Fibroblast of skin of left biceps (primary cell): ENCODE measurements at regions not wholly inside any gene's neighbourhood (a gene's known extent, or its start where the extent isn't known, plus 50 kb on each side); places are given as distances from the start of the nearest gene placed in this dataset.

ENCODE experiments used
- DNase-seq, 2 experiments: peaks; one replicate each; pipeline ENCODE4 v3.0.0-alpha.2; 2013; ENCODE audit warnings: low read depth in 2 of 2

DNA sequence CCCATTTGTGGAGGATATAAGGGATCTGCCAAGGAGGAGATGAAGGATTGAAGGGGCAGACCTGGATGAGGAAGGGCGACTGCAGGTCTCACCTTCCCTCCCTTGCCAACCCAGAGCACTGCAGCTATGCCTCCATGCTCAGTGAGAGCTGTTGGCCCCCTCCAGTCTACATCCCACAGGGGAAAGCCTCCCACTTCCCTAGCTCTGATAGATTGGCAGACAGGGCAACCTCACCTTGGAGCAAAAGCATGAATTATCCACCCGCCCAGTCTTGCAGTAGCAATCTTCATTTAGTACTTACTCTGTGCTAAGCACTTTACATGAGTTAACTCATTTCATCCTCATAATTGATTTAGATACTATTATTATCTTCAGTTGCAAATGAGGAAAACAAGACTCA, 70.4 kb upstream of the SMNDC1 start:
- no peak for DNase-seq

DNA sequence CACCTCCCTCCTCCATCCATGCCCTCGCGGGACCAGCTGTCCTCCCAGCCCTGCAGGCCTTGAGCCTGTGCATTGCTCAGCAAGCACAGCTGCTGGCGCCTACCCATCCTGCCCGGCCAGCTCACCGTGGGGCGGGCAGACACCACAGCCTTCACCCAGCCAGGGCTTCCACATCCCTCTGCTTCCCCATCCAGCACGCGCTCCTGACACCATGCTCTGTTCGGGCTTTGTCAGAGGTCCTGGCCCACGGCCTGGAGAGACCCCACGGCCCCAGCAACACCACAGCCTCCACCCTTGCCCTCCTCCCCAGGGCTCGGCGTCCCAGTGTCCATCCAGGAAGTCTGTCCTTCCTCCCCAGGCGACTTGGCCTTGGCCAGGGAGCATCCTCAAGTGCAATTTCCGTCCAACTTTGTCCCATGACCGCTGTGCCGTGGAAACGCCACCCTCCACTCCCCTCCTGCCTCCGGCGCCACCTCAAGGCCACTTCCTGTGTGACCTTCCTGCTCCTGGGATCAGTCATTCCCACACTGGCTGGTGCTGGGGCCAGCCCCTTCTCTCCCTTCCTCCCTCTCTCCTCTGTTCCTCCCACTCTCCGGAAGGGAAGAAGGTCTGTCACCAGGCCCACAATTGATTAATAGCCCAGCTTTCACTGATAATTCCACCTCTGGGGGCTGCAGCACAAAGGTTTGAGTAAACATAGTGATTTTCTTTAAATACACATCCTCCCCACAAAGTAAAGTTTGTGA, 71.5 kb upstream of the SMNDC1 start:
- no peak for DNase-seq

DNA sequence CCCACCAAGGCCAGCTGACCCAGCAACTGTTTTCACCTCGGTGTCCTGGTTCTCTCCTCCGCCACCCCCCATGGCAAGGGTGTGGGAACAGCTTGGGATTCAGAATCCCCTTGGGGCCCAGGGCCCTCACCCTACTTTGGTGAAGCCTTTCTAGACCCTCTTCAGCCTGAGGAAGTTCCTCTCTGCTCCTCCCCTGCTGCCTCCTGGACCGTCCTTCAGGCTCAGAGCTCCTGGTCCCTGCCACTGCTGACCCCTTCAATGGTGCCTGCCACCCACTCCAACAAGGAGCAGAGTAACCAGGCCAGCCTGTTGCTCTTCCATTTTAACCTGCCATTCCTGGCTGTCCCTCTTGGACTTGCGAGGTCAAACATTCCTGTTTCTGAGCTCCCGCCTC, 72.0 kb upstream of the SMNDC1 start:
- DNase-seq: no peak

DNA sequence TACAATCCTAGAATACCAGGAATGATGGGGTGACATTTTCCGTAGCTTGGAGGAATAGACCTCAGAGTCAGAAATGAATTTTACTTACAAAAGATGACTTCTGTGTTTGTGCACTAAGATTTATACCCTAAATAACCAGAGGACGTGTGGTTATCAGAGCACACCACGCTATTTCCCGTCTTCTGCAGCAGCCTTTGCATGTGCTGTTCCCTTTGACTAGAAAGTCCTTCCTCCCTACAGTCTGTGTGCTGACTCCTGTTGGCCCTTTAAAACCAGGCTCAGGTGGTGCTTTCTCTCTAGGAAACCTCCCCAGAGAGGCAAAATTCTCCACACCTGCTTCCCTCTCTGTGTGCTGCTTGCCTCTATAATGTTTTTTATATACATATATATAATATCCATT, 73.3 kb upstream of the SMNDC1 start:
- no peak for DNase-seq

DNA sequence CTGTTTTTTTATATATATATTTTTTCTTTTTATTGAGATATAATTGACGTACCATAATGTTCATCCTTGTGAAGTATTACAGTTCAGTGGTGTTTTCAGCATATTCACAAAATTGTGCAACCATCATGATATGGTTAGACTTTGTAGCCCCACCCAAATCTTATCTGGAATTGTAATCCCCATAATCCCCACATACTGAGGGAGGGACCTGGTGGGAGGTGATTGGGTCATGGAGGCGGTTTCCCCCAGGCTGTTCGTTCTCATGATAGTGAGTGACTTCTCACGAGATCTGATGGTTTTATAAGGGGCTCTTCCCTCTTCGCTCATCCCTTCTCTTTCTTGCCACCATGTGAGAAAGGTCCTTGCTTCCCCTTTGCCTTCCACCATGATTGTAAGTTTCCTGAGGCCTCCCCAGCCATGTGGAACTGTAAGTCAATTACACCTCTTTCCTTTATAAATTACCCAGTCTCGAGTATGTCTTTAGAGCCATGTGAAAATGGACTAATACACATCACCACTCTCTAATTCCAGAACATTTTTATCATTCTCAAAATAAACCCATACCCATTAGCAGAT, 73.9 kb upstream of the SMNDC1 start:
- DNase-seq: no peak

DNA sequence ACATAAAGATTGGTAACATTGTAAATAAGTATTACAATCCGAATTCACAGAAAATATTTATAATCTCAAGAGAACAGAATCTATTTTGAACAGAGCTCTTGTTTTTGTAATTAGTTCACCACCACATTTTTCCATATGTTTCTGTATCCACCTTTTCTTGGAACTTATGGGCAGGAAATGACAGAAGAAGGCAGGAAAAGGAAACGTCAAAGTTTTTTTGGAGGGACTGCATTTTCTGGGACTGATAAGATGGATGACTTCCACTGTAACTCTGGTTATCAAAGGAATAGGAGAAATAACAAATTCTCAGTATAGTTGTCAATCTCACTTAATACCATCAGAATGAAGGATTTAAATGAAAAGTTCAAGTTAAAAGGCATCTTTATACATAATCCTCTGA, 75.1 kb upstream of the SMNDC1 start:
- DNase-seq: no peak

DNA sequence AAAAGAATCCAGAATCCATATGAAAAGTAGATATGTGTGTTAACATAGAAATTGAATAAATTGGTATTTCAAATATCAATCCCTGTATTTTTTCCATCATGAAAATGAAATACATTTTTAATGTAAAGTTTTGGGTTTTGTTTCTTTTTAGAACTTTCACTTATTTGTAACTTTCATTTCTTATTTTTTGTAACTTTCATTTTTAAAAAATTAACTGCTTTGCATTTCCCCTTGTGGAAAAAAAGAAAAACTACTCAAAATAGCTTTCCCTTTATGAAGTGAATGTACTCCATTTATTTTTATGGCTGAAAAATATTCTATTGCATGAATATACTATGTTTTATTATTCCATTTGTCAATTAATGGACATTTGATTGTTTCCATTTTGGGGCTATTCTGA, 75.6 kb upstream of the SMNDC1 start:
- no peak for DNase-seq

DNA sequence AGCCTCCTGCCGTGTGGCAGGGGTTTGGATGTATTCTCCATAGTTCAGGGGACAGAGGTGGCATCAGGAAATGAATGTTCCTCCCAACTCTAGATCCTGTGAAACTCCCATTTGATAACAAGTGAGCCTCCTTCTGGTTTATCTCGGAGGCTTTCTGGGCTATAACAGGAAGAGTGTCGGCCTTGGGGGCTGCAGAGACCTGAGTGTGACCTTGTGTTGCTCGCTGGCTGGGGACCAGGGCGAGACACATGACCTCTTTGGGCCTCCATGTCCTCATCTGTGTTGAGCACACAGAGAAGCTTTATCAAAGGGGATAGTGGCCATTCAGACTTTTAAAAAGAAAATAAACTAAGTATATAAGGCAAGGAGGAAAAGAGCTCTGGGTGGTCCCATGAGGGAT, 78.0 kb upstream of the SMNDC1 start:
- no peak for DNase-seq

DNA sequence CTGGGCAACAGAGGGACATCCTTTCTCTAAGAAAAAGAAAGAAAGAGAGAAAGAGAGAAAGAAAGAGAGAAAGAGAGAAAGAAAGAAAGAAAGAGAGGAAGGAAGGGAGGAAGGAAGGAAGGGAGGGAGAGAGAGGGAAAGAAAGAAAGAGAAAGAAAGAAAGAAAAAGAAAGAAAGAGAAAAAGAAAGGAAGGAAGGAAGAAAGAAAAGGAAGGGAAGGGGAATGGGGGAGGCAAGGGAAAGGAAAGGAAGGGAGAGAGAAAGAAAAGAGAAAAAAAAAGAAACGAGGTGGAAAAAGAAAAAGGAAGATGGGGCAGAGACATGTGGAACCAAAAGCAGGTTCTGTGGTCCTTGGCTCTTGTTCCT, 82.9 kb upstream of the SMNDC1 start:
- DNase-seq: no peak

DNA sequence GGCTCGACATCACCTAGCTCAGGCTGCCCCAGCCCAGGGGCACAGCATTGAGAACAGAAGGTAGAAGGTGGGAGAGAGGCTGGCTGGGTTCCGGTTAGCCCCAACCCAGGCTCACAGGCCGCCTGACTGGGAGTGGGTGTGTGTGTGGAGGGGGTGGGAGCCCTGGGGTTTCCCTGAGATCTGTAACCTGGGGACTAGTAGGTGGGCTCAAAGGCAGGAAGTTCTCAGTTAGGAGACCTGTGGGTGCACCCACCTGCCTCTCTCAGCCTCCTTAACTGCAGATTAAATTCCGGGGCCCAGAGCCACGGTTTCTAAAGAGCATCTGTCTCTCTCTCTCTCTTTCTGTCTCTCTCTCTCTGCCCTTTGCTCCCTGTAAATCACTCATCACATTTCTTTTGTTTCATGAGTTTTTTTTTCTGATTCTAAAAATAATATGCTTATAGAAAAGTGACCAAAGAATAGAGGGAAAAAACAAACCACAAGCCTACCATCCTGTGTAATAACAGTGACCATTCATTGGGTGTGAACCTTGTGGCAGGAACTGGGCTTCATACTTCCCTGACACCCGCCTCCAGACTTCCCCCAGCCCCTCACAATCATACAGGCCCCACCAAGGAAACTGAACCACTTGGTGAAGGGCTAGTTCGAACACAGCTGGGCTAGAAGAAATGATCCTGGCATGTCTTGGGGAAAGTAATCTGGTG, 83.4 kb upstream of the SMNDC1 start:
- no peak for DNase-seq

DNA sequence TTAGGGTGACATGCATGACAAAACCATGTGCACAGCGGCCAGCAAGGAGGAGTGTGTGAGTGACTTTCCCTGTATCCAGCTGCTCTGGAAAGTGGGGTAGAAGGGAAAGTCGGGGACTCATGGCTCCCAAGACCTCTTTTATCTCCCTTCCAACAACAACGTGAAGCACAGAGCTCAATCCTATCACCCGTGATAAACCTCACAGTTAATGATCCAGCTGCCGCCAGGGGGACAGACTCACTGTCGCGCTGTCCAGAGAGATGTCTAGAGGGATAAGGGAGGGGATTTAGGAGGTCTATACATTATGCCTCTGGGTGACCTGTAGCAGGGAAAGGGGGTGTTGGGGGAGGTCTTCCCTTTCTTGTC, 84.0 kb upstream of the SMNDC1 start:
- DNase-seq: no peak

DNA sequence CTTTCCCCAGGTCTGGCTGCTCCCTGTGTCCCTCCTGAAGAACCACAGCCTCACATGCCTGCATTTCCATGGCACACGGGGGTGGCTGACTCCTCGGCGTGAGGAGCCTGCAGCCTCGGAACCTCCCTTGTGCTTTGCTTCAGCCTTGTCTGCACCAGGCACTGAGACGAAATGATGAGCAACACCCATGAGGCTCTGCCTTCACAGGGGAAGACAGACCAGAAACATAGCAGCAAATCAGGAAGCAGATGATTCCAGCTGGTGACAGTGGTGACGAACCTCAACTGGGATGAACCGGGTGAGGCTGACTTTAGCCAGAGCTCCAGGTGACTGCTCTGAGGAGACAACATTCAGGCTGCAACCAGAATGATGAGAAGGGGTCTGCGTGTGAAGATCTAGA, 84.5 kb upstream of the SMNDC1 start:
- no peak for DNase-seq

DNA sequence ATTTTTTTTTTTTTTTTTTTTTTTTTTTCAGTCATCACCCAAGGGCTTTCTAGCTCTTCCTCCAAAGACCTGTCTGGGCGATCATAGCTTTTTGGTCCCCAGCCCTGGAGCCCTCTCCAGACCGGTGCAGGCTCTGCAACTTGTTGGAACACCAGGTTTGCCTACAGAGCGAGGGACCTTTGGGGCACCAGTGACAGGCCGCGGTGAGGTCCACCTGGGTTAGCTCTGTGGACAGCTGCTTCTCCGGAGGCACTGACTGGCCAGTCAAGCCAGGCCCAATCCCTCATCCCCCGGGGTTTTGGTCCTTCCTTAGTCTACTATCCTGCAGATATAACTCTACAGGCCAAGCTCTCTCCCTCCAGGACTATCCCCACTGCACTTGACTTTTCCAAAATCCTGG, 86.8 kb upstream of the SMNDC1 start:
- no peak for DNase-seq

DNA sequence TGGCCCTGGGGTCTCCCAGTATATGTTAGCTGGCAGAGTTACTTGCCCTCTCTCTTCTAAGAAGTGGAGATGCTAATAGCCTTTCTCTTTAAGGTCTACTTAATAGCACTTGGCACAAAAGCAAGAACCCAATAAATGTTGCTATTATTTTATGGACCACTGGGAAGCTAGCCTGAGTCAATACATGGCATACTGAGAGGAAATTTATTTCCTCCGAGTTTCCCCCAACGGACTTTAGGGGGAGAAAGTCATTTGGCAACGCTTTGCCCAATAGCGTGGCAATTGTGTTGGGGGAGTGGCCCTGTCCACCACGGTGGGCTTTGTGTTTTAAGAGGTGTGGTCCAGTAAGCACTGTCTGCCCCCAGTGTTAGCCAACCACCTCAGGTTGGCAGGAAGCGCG, 87.4 kb upstream of the SMNDC1 start:
- no peak for DNase-seq

DNA sequence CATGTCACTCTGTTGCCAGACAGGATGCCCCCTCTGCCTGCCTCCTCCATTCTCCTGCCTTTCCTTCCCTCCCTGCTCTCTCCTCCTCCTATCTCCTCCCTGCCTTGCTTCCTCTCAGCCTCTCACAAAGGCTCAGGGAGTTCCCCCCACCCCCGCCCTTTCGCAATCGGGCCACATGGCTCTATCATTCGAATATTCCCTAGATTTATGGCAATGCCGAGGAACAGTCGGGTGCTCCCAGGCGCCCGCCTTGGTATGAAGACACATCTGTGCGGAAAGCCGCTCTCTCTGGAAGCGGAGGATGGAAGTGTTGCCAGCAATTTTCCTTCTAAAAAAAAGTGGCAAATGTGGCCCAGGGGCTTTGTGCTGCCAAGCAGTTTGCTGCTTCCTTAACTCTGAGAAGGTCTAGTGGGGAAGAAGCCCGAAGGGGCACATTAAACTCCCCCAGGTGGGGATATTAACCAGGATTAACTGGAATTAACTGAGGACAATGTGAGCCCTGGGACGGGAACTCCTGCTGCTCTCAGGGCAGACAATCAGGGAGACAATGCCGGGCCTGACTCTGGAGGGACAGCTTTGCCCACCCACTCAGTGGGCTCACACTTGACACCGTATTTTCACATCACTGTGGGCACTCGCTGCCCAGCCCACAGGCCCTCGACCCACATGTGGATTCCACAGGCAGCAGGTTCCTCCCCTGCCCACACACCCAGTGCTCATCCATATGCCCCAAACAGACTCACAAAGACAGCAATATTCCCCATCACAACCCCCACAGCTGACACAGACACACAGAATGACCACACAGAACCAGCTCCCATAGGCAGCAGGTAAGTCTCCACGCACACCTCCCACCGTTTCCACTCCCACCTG, 88.4 kb upstream of the SMNDC1 start:
- peak; percentile 69 to 71 for DNase-seq

DNA sequence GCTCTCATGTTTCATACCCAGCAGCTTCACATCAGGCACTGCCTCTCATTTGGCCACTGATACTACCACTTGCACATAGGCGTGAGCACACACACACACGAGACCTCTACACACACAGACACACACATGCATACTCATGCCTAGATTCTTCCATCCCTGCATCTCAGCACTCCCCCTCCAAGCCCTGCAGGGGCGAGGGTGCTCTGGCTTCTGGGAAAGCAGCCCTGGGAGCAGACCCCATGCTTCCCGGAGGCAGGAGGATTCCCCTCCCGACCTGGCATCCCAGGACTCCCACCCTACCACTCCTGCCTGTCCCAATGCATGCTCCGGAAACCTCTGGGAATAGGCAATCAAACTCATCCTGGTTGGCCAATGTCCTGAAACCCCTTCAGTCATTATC, 89.1 kb upstream of the SMNDC1 start:
- no peak for DNase-seq

DNA sequence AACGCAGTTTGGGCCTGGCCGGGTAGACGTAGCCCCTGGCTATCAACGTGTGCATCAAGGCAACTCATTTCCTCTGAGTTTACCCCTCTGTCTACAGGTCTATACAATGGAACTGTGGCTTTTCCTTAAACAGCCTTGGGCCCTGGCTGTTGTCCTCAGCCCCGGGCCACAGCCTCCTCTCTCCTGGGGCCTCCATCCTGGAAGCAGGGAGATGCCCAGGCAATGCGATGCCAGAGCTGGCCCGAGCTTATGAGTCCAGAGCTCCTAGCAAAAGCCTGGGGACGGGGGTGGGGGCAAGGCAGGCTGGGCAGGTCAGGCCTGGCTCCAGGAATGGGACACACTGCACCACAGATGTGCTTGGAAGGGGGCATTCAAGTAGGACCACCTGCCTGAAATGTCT, 89.6 kb upstream of the SMNDC1 start:
- DNase-seq: no peak

DNA sequence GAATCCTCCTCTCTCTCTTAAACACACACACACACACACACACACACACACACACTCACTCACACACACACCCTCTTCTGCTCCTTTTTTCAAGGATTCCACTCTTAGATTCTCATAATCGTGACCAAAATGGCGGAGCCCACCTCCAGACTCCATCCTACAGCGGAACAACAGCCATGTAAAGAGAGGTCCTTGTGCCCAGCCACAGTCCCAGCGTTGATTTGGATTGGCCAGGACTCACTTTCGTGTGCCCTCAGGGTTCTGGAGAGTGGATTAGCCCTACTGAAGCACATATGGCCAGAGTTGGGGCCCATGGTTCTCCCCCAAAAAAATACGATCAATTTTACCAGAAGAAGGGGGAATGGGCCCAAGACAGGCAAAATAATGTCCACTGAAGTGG, 90.2 kb upstream of the SMNDC1 start:
- no peak for DNase-seq

DNA sequence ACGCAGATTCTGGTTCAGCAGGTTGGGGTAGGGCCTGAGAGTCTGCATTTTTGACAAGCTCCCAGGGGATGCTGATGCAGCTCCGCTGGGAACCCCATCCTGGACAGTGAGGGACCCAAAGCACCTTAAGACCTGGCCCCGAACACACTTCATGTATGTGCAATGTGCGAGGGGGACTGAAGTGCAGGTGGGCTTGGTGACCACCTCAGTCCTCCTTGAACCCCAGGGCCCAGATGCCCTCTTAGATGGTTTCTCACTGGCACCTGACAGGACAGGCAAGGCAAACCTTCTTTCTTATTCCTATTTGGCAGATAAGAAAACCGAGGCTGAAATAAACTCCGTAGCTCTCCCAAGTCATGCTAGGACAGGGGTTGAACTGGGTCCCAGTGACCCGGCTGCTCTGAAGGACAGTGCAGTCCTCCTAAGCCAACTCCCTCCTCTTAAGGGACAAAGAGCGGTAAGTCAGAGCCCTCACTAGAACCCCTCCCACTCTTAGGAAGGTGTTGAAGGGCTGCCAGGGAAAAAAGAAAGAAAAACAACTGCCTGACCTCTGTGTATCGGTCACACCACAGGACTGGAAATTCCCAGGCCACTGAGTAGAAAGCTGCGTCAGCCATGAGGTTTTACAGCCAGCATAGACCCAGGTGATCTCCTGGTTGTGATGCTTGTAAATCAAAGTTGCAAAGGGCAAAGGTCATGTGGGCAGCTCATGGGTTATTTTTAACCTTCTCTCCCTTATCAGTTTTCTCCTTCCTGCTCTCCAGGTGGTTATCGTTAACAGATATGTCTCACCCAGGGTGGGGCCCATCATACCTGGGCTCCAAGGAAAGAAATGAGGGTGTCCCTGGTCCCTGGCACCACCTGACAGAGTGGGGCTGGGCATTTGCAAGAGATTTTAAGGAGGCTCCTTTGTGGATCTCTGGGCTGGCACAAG, 90.9 kb upstream of the SMNDC1 start:
- no peak for DNase-seq

DNA sequence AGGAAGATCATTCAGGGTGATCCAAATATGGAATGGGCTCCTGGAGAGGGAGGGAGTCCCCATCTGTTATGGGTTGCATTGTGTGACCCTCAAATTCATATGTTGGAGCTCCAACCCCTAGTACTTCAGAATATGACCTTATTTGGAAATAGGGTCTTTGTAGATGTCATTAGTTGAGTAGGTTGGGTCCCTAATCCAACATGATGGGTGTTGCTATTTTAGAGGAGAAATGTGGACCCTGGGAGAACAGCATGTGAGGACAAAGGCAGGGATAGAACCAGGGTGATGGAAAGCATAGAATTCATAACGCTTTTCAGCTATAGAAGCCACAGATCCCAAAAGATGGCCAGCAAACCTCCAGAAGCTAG, 91.5 kb upstream of the SMNDC1 start:
- DNase-seq: no peak

DNA sequence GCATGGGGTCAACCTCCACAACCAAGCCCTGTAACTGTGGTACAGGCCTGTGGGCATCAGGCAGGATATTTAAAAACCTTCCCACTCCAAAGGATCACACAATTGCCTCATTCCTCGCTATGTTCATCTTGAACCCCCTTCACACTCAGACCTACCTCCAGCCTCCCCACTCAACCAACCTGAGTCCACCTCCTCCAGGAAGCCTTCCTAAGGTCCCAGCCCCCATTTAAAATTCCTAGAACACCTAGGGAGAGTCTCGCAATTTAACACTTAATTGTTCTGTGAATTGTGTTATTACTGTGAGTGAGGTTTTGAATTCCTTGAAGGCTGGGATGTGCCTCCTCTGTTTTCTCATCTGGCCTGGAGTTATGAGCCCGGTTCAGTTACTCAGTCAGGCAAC, 93.1 kb upstream of the SMNDC1 start:
- no peak for DNase-seq
